Fibroblast of upper back skin (primary cell): ENCODE measurements at regions not wholly inside any gene's neighbourhood (a gene's known extent, or its start where the extent isn't known, plus 50 kb on each side); places are given as distances from the start of the nearest gene placed in this dataset.

Experiments
- DNase-seq: peaks from one replicate; pipeline ENCODE4 v3.0.0-alpha.2; 2013

GRCh38 chr7:145644426-145645134 lies 472.0 kb upstream of the CNTNAP2 start:
- no peak for DNase-seq

- DNase-seq = no peak
Measured at GRCh38 chr7:145643981-145644380, 472.6 kb upstream of the CNTNAP2 start.

GRCh38 chr7:145633513-145633912 lies 483.1 kb upstream of the CNTNAP2 start:
- no peak for DNase-seq

DNA sequence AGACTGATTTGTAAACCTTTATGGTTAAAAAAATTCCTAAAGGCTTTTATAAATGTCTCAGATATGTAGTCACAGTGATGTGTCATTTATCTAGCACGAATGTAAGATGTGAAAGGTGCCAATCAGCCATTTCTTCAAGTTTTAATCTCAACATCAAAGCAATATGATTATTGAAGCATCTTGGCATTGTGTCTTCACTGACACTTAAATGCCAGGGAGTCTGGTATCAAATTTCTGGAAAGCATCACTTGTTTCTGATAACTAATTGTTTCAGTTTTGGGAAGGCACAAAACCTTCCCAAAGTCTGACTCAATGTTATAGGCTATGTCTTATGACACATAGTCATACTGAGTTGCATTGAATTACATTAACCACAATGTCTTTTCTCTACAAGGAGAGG lies 492.0 kb upstream of the CNTNAP2 start:
- DNase-seq = peak; percentile 21

DNA sequence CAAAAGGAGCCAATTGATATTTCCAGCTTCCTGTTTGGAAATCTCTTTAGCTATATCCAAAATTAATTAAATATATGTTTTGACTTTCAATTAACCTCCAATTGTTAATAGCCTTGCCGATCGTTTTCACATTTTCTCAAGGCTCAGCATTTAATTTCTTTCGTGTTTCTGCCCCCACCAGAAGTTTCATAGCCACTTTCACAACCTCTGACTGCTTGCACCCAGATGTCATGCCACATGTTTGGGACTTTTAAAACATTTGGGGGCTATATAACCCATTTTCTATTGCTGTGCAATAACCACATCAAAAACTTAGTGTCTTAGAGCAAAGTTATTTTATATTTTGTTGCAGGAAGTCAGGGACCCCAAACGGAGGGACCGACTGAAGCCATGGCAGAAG lies 510.6 kb upstream of the CNTNAP2 start:
- DNase-seq = no peak

- DNase-seq = no peak
Measured at GRCh38 chr7:145599376-145599775, 517.2 kb upstream of the CNTNAP2 start.

DNA sequence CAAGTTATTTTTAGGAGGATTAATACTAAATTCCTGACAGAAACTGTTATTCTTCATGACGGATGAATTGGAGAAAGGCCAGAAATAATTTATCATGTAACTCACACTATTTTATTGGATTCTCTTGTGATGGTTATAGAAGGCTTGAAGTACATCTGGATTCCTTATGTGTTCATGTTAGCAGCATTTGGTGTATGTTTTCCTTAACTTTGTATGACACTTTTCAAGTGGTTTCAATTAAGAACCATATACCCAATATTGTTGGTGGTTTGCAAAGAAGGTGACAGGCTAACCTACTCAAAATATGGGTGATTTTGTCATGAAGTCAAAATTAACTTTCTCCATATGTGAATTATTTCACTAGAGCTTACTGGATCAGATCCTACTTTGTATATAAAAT lies 532.2 kb upstream of the CNTNAP2 start:
- DNase-seq = no peak

- DNase-seq = no peak
Measured at GRCh38 chr7:145582742-145583303, 533.8 kb upstream of the CNTNAP2 start.

DNA sequence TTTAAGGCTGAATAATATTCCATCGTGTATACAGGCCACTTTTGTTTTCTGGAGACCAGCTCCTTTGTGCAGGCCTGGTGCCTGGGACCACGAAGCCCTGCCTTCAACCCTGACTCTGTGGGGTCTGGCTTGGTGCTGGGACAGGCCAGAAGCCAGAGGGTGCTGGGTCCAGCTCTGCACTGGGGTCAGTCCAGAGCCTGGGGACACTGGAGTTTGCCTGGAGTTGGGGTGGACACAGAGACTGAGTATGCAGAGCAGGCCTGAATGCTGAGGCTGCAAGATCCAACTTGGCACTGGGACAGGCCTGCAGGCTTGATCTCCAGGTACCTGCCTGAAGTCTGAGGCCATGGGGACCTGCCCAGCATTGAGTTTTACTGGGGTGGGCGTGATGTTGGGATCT lies 558.8 kb upstream of the CNTNAP2 start:
- DNase-seq = no peak

- DNase-seq = no peak
Measured at GRCh38 chr7:145543242-145543641, 573.4 kb upstream of the CNTNAP2 start.

- no peak for DNase-seq
Measured at GRCh38 chr7:145539910-145540309, 576.7 kb upstream of the CNTNAP2 start.

DNA sequence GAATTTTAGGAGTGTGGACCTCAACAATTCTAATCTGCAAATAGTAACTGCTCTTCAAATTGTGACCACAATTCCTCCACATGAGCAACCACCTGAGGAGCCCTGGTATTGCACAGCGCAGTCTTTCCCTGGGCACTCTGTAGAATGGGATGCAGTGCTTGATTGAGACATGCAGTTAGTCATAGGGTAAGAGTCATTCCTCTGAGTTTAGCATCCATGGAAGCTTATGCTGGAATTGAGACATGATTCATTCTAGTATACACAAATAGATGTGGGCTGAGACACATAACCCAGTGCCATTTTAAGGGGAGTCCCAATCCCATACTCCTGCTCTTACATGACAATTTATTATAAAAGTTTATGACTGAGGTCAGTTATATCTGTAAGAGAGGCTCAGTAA lies 582.3 kb upstream of the CNTNAP2 start:
- DNase-seq = no peak

DNA sequence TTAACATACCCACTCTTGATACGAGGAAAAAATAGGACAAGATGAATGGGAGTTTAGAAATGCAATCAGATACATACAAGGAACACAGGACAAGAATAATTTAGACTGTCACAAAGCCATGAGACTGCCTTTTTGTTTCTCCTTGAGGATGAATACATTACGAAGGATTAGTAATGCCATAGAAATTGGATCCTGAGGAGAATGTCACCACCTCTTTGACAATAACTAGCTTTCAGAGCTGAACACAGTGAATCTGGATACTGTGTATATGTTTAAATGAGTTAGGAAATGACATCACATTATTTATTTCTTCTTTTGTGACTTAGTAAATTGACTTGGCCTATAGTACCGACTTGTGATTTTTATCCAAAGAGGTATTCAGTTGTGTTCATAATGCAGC lies 596.3 kb upstream of the CNTNAP2 start:
- DNase-seq = no peak

DNA sequence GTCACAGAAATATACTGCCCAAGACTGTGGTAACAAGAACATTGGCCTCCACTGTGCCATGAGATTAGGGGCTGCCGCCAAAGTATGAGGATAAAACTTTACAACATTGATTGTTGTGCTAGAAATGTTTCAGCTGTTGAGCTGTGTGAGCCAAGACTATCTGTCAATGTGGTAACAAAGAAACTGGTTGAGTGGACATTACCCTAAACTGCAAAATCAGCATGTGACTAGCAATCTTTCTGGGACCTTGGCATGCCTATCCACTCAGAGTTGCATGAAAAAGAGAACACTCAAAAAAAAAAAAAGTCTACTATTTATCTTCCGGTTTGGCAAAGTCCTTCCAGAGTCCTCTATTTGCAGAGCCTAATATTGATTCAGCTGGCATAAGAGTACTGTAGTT lies 605.6 kb upstream of the CNTNAP2 start:
- DNase-seq = no peak

DNA sequence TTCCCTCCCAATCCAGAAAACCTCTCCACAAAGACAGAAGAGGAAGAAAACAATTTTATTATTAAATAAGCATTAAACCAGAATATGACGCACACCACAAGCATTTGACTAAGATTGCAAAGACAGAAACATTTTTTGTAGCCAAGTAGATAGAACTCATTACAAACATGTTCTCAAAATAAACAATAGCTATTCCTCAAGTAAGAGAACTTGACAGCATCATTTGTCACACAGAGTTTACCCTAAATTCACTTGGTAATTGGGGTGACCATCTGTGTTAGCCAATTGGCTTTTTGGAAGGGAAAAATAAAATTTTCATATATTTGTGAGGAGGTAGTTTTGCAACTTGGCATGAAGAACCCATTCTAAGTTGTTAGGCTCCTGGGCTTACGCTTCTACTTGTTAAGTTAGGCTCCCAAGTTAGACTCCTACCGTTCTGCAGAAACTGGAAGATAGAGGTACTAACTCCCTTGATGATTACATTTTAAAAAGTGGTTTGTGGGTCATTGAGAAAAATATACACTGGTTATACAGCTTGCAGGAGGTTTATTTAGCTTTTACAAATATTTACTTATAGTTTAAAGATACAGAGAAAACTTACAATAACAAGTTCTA lies 618.6 kb upstream of the CNTNAP2 start:
- DNase-seq = no peak

DNA sequence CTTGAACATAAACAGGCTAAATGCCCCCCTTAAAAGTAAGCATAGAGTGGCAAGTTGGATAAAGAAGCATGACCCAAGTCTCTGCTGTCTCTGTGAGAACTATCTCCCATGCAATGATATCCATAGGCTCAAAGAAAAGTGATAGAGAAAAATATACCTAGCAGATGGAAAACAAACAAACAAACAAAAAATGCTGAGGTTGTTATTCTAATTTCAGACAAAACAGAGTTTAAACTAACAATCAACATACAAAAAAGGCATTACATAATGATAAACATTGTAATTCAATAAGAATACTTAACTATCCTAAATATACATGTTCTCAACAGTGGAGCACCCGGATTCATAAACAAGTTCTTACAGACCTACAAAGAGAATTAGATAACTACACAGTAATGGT lies 626.2 kb upstream of the CNTNAP2 start:
- no peak for DNase-seq

DNA sequence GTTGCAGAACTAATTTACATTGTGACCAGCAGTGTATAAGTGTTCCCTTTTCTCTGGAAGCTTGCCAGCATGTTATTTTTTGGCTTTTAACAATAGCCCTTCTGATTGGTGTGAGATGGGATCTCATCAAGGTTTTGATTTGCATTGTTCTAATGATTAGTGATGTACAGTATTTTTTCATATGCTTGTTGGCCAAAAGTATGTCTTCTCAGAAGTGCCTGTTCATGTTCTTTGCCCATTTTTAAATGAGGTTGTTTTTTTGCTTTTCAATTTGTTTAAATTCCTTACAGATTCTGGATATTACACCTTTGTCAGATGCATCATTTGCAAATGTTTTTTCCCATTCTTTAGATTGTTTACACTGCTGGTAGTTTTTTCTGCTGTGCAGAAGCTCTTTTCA lies 627.0 kb upstream of the CNTNAP2 start:
- DNase-seq = no peak

DNA sequence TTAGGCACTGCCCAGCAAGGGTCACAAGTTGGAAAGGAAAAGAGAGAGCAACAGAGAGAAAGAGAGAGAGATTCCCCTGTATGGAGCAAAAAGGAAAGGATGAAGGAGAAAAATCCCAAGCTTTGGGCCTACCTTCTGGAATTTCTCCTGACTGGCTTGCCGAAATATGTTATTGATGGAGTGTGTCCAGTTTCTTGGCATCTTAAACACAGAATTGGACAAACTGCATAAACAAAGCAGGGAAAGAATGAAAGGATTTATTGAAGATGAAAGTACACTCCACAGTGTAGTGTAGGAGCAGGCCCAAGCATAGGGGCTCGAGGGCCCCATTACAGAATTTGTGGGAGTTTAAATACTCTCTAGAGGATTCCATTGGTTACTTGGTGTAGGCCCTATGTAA lies 627.8 kb upstream of the CNTNAP2 start:
- DNase-seq = no peak

- no peak for DNase-seq
Measured at GRCh38 chr7:145481985-145482384, 634.6 kb upstream of the CNTNAP2 start.

- DNase-seq = no peak
Measured at GRCh38 chr7:145478541-145478940, 638.1 kb upstream of the CNTNAP2 start.

- DNase-seq = no peak
Measured at GRCh38 chr7:145474009-145474686, 638.3 kb upstream of the TPK1 start.

- no peak for DNase-seq
Measured at GRCh38 chr7:145471883-145472282, 636.0 kb upstream of the TPK1 start.

DNA sequence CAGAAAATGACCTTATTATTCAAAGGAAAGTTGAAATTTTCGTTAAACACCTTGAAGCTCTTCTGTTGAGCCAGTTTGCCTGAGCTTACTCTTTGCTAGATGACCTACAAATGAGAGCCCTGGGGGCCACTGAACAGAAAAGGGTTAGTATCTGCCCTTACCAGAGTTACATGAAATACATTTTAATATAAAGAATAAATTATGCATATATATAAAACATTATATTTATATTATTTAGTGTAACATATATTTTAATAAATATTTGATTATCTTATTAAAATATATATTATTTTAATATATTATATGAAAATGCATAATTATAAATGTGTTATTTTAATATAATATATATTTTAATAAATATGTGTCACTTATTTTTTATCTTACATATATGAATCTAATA lies 628.4 kb upstream of the TPK1 start:
- no peak for DNase-seq

GRCh38 chr7:145462463-145462862 lies 626.6 kb upstream of the TPK1 start:
- DNase-seq = no peak
